Stimulated activated CD4-positive, alpha-beta T cell treated with anti-CD3 and anti-CD28 coated beads, Interleukin-4, amount 100 ng/mL, for 24 hours (primary cell): ENCODE measurements at regions not wholly inside any gene's neighbourhood (a gene's known extent, or its start where the extent isn't known, plus 50 kb on each side); places are given as distances from the start of the nearest gene placed in this dataset.

Experiments used
- DNase-seq: peaks from one replicate; pipeline ENCODE4 v3.0.0-alpha.2; 2020

GRCh38 chr4:106766519-106766918 is 269.6 kb downstream of the DKK2 start:
- no peak for DNase-seq

- DNase-seq: no peak
These were observed 271.3 kb downstream of the DKK2 start for GRCh38 chr4:106764774-106765173.

GRCh38 chr4:106762666-106763443 is 273.3 kb downstream of the DKK2 start:
- no peak for DNase-seq

- no peak for DNase-seq
These were observed 282.7 kb downstream of the DKK2 start for GRCh38 chr4:106753426-106753825.

GRCh38 chr4:106746451-106746850 is 289.7 kb downstream of the DKK2 start:
- DNase-seq: no peak

- no peak for DNase-seq
These were observed 298.0 kb downstream of the DKK2 start for GRCh38 chr4:106738121-106738520.

- DNase-seq: no peak
These were observed 317.6 kb downstream of the DKK2 start for GRCh38 chr4:106718548-106718947.

- no peak for DNase-seq
These were observed 319.0 kb downstream of the DKK2 start for GRCh38 chr4:106717091-106717490.

- DNase-seq: no peak
These were observed 320.3 kb downstream of the DKK2 start for GRCh38 chr4:106715825-106716224.

GRCh38 chr4:106708464-106708816 is 327.7 kb downstream of the DKK2 start:
- no peak for DNase-seq

GRCh38 chr4:106707776-106708463 is 328.2 kb downstream of the DKK2 start:
- DNase-seq: no peak

GRCh38 chr4:106704253-106704870 is 331.8 kb downstream of the DKK2 start:
- no peak for DNase-seq

- DNase-seq: no peak
These were observed 331.7 kb upstream of the GIMD1 start for GRCh38 chr4:106700321-106700720.

GRCh38 chr4:106698621-106699195 is 330.1 kb upstream of the GIMD1 start:
- no peak for DNase-seq

- no peak for DNase-seq
These were observed 327.1 kb upstream of the GIMD1 start for GRCh38 chr4:106695501-106696262.

- DNase-seq: no peak
These were observed 325.7 kb upstream of the GIMD1 start for GRCh38 chr4:106694232-106694631.

- DNase-seq: no peak
These were observed 323.2 kb upstream of the GIMD1 start for GRCh38 chr4:106691749-106692148.

- DNase-seq: no peak
These were observed 321.9 kb upstream of the GIMD1 start for GRCh38 chr4:106690487-106690886.

GRCh38 chr4:106687026-106687425 is 318.4 kb upstream of the GIMD1 start:
- DNase-seq: no peak

- no peak for DNase-seq
These were observed 312.9 kb upstream of the GIMD1 start for GRCh38 chr4:106681381-106681921.

- DNase-seq: no peak
These were observed 310.5 kb upstream of the GIMD1 start for GRCh38 chr4:106679063-106679462.

GRCh38 chr4:106677213-106677612 is 308.6 kb upstream of the GIMD1 start:
- DNase-seq: no peak
